WTC11 (cell line): ENCODE measurements at regions not wholly inside any gene's neighbourhood (a gene's known extent, or its start where the extent isn't known, plus 50 kb on each side); places are given as distances from the start of the nearest gene placed in this dataset.
"Not testable (repeated sequence)": the region's sequence is repeated elsewhere in the genome, so short reads cannot be mapped to it uniquely, and the experiment has no call there.

Source experiments
- ATAC-seq: fragments of 200-7000 bp; cut with Tn5 transposase; 2 replicates; pipeline ENCODE4 v1.10.0; 2021; ENCODE audit warnings: mild to moderate bottlenecking, moderate library complexity
- CTCF ChIA-PET: fragments of 300-600 bp; sonication (Branson Sonifier 250); formaldehyde crosslinking; loops from one replicate; lab custom pipeline; 2021; ENCODE audit warnings: antibody characterized with exemption; lab: Charles Lee
- POLR2A ChIA-PET: fragments of 350-600 bp; sonication (Branson Sonifier 250); formaldehyde crosslinking; loops from one replicate; lab custom pipeline; 2021; ENCODE audit warnings: antibody characterized with exemption; lab: Charles Lee
- DNase-seq: peaks from one replicate; pipeline ENCODE4 v3.0.0; 2021; ENCODE audit warnings: low spot score
- H3K27ac Mint-ChIP-seq: 2 replicates; pipeline ENCODE4 v1.8.0; 2021; ENCODE audit warnings: mixed read lengths
- H3K27me3 Mint-ChIP-seq: 2 replicates; pipeline ENCODE4 v1.8.0; 2021; ENCODE audit warnings: low read depth, mild to moderate bottlenecking, moderate library complexity, mixed read lengths
- H3K36me3 Mint-ChIP-seq: 2 replicates; pipeline ENCODE4 v1.8.0; 2021; ENCODE audit warnings: mixed read lengths
- H3K4me1 Mint-ChIP-seq: 2 replicates; pipeline ENCODE4 v1.8.0; 2022; ENCODE audit warnings: mixed read lengths
- H3K4me3 Mint-ChIP-seq: 2 replicates; pipeline ENCODE4 v1.8.0; 2021; ENCODE audit warnings: mild to moderate bottlenecking, moderate library complexity, mixed read lengths
- H3K9me3 Mint-ChIP-seq: 2 replicates; pipeline ENCODE4 v1.8.0; 2021; ENCODE audit warnings: mixed read lengths
- ATF1 ChIP-seq: sonication (generic); formaldehyde crosslinking; IDR thresholded peaks from 2 replicates; pipeline ENCODE4 v1.8.1; 2023; ENCODE audit warnings: mild to moderate bottlenecking, moderate library complexity, missing genetic modification reagents
- CREB1 ChIP-seq: sonication (generic); formaldehyde crosslinking; IDR thresholded peaks from 2 replicates; pipeline ENCODE4 v1.8.0; 2023; ENCODE audit warnings: mild to moderate bottlenecking, missing genetic modification reagents
- ESRRA ChIP-seq: sonication (generic); formaldehyde crosslinking; IDR thresholded peaks from 2 replicates; pipeline ENCODE4 v1.8.1; 2022; ENCODE audit warnings: mild to moderate bottlenecking, missing genetic modification reagents, borderline replicate concordance
- FOXP1 ChIP-seq: sonication (generic); formaldehyde crosslinking; IDR thresholded peaks from 2 replicates; pipeline ENCODE4 v1.8.0; 2022; ENCODE audit warnings: missing genetic modification reagents, mild to moderate bottlenecking, moderate library complexity, borderline replicate concordance
- MXD4 ChIP-seq: fragments of 250-450 bp; sonication (Bioruptor Pico); IDR thresholded peaks from 2 replicates; pipeline ENCODE4 v1.8.0; 2021; ENCODE audit warnings: mild to moderate bottlenecking, moderate library complexity, borderline replicate concordance
- NFATC4 ChIP-seq: fragments of 250-450 bp; sonication (Bioruptor Pico); IDR thresholded peaks from 2 replicates; pipeline ENCODE4 v1.9.0; 2021; ENCODE audit warnings: mild to moderate bottlenecking
- NR2C2 ChIP-seq: sonication (generic); formaldehyde crosslinking; IDR thresholded peaks from 2 replicates; pipeline ENCODE4 v1.8.0; 2022; ENCODE audit warnings: mild to moderate bottlenecking, missing genetic modification reagents
- TCF7 ChIP-seq: sonication (generic); formaldehyde crosslinking; IDR thresholded peaks from 2 replicates; pipeline ENCODE4 v1.8.0; 2022; ENCODE audit warnings: mild to moderate bottlenecking, low read depth, missing genetic modification reagents, moderate library complexity
- TEAD1 ChIP-seq: sonication (generic); formaldehyde crosslinking; IDR thresholded peaks from 2 replicates; pipeline ENCODE4 v1.8.0; 2022; ENCODE audit warnings: mild to moderate bottlenecking, missing genetic modification reagents
- ZBTB21 ChIP-seq: sonication (generic); formaldehyde crosslinking; IDR thresholded peaks from 2 replicates; pipeline ENCODE4 v1.8.1; 2023; ENCODE audit warnings: mild to moderate bottlenecking, missing genetic modification reagents, borderline replicate concordance
- ZNF263 ChIP-seq: sonication (generic); formaldehyde crosslinking; IDR thresholded peaks from 2 replicates; pipeline ENCODE4 v1.8.1; 2022; ENCODE audit warnings: low read depth, mild to moderate bottlenecking, moderate library complexity, missing genetic modification reagents
- ZNF416 ChIP-seq: fragments of 250-450 bp; sonication (Bioruptor Pico); IDR thresholded peaks from 2 replicates; pipeline ENCODE4 v1.9.0; 2021; ENCODE audit warnings: mild to moderate bottlenecking, inconsistent platforms
- TF ChIP-seq, protein P1 (sequence below): sonication (generic); formaldehyde crosslinking; IDR thresholded peaks from 2 replicates; pipeline ENCODE4 v1.8.0; 2022; ENCODE audit warnings: mild to moderate bottlenecking, missing genetic modification reagents
- TF ChIP-seq, protein P2 (sequence below): sonication (generic); formaldehyde crosslinking; IDR thresholded peaks from 2 replicates; pipeline ENCODE4 v1.8.1; 2023; ENCODE audit warnings: mild to moderate bottlenecking, missing genetic modification reagents, moderate library complexity
- TF ChIP-seq, protein P3 (sequence below): fragments of 250-450 bp; sonication (Bioruptor Pico); IDR thresholded peaks from 2 replicates; pipeline ENCODE4 v2.1.2; 2022; ENCODE audit warnings: mild to moderate bottlenecking, moderate library complexity
- TF ChIP-seq, protein P4 (sequence below): sonication (generic); formaldehyde crosslinking; IDR thresholded peaks from 2 replicates; pipeline ENCODE4 v1.8.1; 2023; ENCODE audit warnings: mild to moderate bottlenecking, missing genetic modification reagents
- TF ChIP-seq, protein P5 (sequence below): sonication (generic); formaldehyde crosslinking; IDR thresholded peaks from 2 replicates; pipeline ENCODE4 v1.8.1; 2023; ENCODE audit warnings: mild to moderate bottlenecking, missing genetic modification reagents, moderate library complexity
- TF ChIP-seq, protein P6 (sequence below): sonication (generic); formaldehyde crosslinking; IDR thresholded peaks from 2 replicates; pipeline ENCODE4 v1.8.1; 2022; ENCODE audit warnings: mild to moderate bottlenecking, missing genetic modification reagents, moderate library complexity, borderline replicate concordance
- TF ChIP-seq, protein P7 (sequence below): sonication (generic); formaldehyde crosslinking; IDR thresholded peaks from 2 replicates; pipeline ENCODE4 v1.8.0; 2023; ENCODE audit warnings: mild to moderate bottlenecking, missing genetic modification reagents

DNA sequence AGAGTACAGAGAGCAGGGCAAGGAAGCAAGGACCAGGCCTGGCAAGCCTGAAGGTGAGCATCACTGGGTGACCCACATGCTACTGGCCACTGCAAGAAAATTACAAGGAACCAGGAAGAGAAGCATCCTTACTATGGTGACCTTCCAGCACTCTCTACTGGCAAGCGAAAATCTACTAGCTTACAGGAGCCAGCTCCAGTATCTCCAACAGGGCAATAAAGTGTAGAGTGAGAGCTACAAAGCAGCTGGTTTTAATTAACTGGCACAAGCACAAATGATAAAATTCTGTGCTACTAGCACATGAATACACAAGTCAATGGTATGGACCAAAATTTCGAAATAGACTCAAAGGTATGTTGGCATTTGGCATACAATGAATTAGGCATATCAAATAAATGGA is 113.3 kb upstream of the CAST start:
- ATAC-seq, result no peak
- H3K9me3 Mint-ChIP-seq, result peaks cover 27% of the 10 kb centered on the region
- DNase-seq, result no peak
- H3K36me3 Mint-ChIP-seq, result peaks cover 5% of the 10 kb centered on the region
- H3K27me3 Mint-ChIP-seq, result no peaks in the 10 kb centered on the region
- no peak overlapping the region for H3K4me3 Mint-ChIP-seq
- TF ChIP-seq NR2C2 (CRISPR knock-in tag), result no peak
- ChIA-PET POLR2A (no interaction called here), CTCF (interaction anchor here (0.7 to 1.0 kb wide), 3 partner anchors 47 to 204 kb away, joined by 3 to 6 read pairs (median 3); no protein-coding TSS in a partner anchor)
- peaks cover 3% of the 10 kb centered on the region; the same call in 1 of the 2 replicates for H3K4me1 Mint-ChIP-seq
- H3K27ac Mint-ChIP-seq, result no peak overlapping the region

DNA sequence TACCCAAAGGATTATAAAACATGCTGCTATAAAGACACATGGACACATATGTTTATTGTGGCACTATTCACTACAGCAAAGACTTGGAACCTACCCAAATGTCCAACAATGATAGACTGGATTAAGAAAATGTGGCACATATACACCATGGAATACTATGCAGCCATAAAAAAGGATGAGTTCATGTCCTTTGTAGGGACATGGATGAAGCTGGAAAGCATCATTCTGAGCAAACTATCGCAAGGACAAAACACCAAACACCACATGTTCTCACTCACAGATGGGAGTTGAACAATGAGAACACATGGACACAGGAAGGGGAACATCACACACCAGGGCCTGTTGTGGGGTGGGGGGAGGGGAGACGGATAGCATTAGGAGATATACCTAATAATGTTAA is 101.3 kb upstream of the CAST start:
- H3K36me3 Mint-ChIP-seq, H3K27me3 Mint-ChIP-seq, POLR2A ChIA-PET, H3K4me1 Mint-ChIP-seq, DNase-seq, H3K4me3 Mint-ChIP-seq, ATAC-seq, H3K27ac Mint-ChIP-seq, CTCF ChIA-PET: not testable (repeated sequence)
- peaks cover 16% of the 10 kb centered on the region for H3K9me3 Mint-ChIP-seq

DNA sequence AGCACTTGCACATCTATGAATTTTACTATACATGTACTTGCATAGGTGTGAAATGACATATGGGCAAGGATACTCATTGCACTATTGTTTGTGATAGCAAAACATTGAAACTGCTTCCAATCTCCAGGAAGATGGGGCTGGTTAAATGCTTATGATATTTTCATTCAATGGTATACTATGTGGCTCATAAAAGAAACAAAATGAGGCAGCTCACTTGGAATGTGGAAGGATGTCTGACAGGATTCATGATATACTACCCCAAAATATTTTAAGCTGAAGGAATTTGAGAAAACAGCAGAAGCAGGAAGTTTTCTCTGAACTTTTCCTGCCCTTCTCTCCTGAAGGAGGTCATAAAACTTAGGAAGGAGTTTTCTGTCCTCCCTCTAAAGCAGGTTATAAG is 99.6 kb upstream of the CAST start:
- no peak overlapping the region for H3K27ac Mint-ChIP-seq
- peaks cover 6% of the 10 kb centered on the region; the same call in 1 of the 2 replicates for H3K9me3 Mint-ChIP-seq
- H3K4me1 Mint-ChIP-seq, result peaks cover 9% of the 10 kb centered on the region
- no peak for DNase-seq
- ChIA-PET CTCF (no interaction called here), POLR2A (no interaction called here)
- no peaks in the 10 kb centered on the region; the same call in 1 of the 2 replicates for H3K27me3 Mint-ChIP-seq
- no peak for ATAC-seq
- TF ChIP-seq CREB1 (CRISPR knock-in tag) (no peak), ZNF416 (CRISPR knock-in tag) (no peak), TEAD1 (CRISPR knock-in tag) (no peak), TCF7 (no peak), ESRRA (no peak), ATF1 (CRISPR knock-in tag) (no peak), FOXP1 (no peak), NFATC4 (CRISPR knock-in tag) (no peak), NR2C2 (CRISPR knock-in tag) (no peak), ZNF263 (no peak), MXD4 (CRISPR knock-in tag) (no peak), ZBTB21 (CRISPR knock-in tag) (no peak)
- TF ChIP-seq, protein P1, sequence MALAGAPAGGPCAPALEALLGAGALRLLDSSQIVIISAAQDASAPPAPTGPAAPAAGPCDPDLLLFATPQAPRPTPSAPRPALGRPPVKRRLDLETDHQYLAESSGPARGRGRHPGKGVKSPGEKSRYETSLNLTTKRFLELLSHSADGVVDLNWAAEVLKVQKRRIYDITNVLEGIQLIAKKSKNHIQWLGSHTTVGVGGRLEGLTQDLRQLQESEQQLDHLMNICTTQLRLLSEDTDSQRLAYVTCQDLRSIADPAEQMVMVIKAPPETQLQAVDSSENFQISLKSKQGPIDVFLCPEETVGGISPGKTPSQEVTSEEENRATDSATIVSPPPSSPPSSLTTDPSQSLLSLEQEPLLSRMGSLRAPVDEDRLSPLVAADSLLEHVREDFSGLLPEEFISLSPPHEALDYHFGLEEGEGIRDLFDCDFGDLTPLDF, result no peak
- TF ChIP-seq, protein P2, sequence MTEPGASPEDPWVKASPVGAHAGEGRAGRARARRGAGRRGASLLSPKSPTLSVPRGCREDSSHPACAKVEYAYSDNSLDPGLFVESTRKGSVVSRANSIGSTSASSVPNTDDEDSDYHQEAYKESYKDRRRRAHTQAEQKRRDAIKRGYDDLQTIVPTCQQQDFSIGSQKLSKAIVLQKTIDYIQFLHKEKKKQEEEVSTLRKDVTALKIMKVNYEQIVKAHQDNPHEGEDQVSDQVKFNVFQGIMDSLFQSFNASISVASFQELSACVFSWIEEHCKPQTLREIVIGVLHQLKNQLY (CRISPR knock-in tag), result no peak
- TF ChIP-seq, protein P3, sequence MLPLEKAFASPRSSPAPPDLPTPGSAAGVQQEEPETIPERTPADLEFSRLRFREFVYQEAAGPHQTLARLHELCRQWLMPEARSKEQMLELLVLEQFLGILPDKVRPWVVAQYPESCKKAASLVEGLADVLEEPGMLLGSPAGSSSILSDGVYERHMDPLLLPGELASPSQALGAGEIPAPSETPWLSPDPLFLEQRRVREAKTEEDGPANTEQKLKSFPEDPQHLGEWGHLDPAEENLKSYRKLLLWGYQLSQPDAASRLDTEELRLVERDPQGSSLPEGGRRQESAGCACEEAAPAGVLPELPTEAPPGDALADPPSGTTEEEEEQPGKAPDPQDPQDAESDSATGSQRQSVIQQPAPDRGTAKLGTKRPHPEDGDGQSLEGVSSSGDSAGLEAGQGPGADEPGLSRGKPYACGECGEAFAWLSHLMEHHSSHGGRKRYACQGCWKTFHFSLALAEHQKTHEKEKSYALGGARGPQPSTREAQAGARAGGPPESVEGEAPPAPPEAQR (CRISPR knock-in tag), result no peak
- TF ChIP-seq, protein P4, sequence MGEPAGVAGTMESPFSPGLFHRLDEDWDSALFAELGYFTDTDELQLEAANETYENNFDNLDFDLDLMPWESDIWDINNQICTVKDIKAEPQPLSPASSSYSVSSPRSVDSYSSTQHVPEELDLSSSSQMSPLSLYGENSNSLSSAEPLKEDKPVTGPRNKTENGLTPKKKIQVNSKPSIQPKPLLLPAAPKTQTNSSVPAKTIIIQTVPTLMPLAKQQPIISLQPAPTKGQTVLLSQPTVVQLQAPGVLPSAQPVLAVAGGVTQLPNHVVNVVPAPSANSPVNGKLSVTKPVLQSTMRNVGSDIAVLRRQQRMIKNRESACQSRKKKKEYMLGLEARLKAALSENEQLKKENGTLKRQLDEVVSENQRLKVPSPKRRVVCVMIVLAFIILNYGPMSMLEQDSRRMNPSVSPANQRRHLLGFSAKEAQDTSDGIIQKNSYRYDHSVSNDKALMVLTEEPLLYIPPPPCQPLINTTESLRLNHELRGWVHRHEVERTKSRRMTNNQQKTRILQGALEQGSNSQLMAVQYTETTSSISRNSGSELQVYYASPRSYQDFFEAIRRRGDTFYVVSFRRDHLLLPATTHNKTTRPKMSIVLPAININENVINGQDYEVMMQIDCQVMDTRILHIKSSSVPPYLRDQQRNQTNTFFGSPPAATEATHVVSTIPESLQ (CRISPR knock-in tag), result no peak
- TF ChIP-seq, protein P5, sequence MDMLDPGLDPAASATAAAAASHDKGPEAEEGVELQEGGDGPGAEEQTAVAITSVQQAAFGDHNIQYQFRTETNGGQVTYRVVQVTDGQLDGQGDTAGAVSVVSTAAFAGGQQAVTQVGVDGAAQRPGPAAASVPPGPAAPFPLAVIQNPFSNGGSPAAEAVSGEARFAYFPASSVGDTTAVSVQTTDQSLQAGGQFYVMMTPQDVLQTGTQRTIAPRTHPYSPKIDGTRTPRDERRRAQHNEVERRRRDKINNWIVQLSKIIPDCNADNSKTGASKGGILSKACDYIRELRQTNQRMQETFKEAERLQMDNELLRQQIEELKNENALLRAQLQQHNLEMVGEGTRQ, result no peak
- TF ChIP-seq, protein P6, sequence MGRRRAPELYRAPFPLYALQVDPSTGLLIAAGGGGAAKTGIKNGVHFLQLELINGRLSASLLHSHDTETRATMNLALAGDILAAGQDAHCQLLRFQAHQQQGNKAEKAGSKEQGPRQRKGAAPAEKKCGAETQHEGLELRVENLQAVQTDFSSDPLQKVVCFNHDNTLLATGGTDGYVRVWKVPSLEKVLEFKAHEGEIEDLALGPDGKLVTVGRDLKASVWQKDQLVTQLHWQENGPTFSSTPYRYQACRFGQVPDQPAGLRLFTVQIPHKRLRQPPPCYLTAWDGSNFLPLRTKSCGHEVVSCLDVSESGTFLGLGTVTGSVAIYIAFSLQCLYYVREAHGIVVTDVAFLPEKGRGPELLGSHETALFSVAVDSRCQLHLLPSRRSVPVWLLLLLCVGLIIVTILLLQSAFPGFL (CRISPR knock-in tag), result no peak
- TF ChIP-seq, protein P7, sequence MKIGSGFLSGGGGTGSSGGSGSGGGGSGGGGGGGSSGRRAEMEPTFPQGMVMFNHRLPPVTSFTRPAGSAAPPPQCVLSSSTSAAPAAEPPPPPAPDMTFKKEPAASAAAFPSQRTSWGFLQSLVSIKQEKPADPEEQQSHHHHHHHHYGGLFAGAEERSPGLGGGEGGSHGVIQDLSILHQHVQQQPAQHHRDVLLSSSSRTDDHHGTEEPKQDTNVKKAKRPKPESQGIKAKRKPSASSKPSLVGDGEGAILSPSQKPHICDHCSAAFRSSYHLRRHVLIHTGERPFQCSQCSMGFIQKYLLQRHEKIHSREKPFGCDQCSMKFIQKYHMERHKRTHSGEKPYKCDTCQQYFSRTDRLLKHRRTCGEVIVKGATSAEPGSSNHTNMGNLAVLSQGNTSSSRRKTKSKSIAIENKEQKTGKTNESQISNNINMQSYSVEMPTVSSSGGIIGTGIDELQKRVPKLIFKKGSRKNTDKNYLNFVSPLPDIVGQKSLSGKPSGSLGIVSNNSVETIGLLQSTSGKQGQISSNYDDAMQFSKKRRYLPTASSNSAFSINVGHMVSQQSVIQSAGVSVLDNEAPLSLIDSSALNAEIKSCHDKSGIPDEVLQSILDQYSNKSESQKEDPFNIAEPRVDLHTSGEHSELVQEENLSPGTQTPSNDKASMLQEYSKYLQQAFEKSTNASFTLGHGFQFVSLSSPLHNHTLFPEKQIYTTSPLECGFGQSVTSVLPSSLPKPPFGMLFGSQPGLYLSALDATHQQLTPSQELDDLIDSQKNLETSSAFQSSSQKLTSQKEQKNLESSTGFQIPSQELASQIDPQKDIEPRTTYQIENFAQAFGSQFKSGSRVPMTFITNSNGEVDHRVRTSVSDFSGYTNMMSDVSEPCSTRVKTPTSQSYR (CRISPR knock-in tag), result no peak
- TF ChIP-seq, all 79 proteins: peak for 0
- H3K4me3 Mint-ChIP-seq, result no peak overlapping the region
- H3K36me3 Mint-ChIP-seq, result no peaks in the 10 kb centered on the region
